GM23338 (cell line): ENCODE measurements at regions not wholly inside any gene's neighbourhood (a gene's known extent, or its start where the extent isn't known, plus 50 kb on each side); places are given as distances from the start of the nearest gene placed in this dataset.

Experiments used
- ATAC-seq: fragments of 200-7000 bp; cut with Tn5 transposase; 3 replicates; pipeline ENCODE4 v1.9.1; 2020
- DNase-seq: peaks from one replicate; pipeline ENCODE4 v3.0.0-alpha.2; 2015; ENCODE audit warnings: low spot score
- H2AFZ ChIP-seq: fragments of 200-600 bp; sonication (generic); 2 replicates; pipeline ENCODE4 v1.8.0; 2016; ENCODE audit warnings: antibody characterized with exemption, mild to moderate bottlenecking, moderate library complexity
- H3F3A ChIP-seq: fragments of 200-600 bp; sonication (generic); replicated peaks from 2 replicates; pipeline ENCODE4 v1.8.0; 2017; ENCODE audit warnings: antibody characterized with exemption, mixed run types, low read depth
- H3K27ac ChIP-seq: fragments of 200-600 bp; sonication (generic); 2 replicates; pipeline ENCODE4 v1.6.1; 2016; ENCODE audit warnings: low read depth
- H3K27me3 ChIP-seq: fragments of 200-600 bp; sonication (generic); 2 replicates; pipeline ENCODE4 v1.8.0; 2016; ENCODE audit warnings: mild to moderate bottlenecking, mixed run types, moderate library complexity; ENCODE audit not compliant: insufficient read depth
- H3K36me3 ChIP-seq: fragments of 200-600 bp; sonication (generic); 2 replicates; pipeline ENCODE4 v1.8.0; 2016; ENCODE audit warnings: mild to moderate bottlenecking; ENCODE audit not compliant: insufficient read depth
- H3K4me1 ChIP-seq: fragments of 200-600 bp; sonication (generic); 2 replicates; pipeline ENCODE4 v1.8.0; 2016; ENCODE audit warnings: mild to moderate bottlenecking, moderate library complexity; ENCODE audit not compliant: insufficient read depth
- H3K4me2 ChIP-seq: fragments of 200-600 bp; sonication (generic); 2 replicates; pipeline ENCODE4 v1.7.1; 2017; ENCODE audit warnings: mixed run types
- H3K4me3 ChIP-seq: fragments of 200-600 bp; sonication (generic); 2 replicates; pipeline ENCODE4 v1.6.1; 2016; ENCODE audit warnings: mixed run types
- H3K79me2 ChIP-seq: fragments of 200-600 bp; sonication (generic); replicated peaks from 2 replicates; pipeline ENCODE4 v1.8.0; 2017; ENCODE audit warnings: mild to moderate bottlenecking; ENCODE audit not compliant: insufficient read depth
- H3K9me2 ChIP-seq: fragments of 200-600 bp; sonication (generic); 2 replicates; pipeline ENCODE4 v1.8.0; 2017; ENCODE audit not compliant: insufficient read depth
- H4K20me1 ChIP-seq: fragments of 200-600 bp; sonication (generic); replicated peaks from 2 replicates; pipeline ENCODE4 v1.8.0; 2017; ENCODE audit warnings: mild to moderate bottlenecking; ENCODE audit not compliant: insufficient read depth
- H3K27ac Mint-ChIP-seq: 2 replicates; pipeline ENCODE4 v1.8.0; 2020; ENCODE audit warnings: inconsistent platforms, mild to moderate bottlenecking, moderate library complexity, mixed read lengths
- H3K27me3 Mint-ChIP-seq: 3 replicates; pipeline ENCODE4 v1.8.0; 2022; ENCODE audit warnings: low read depth, mild to moderate bottlenecking, moderate library complexity, mixed read lengths, inconsistent platforms; ENCODE audit not compliant: insufficient read depth, poor library complexity
- H3K36me3 Mint-ChIP-seq: 3 replicates; pipeline ENCODE4 v1.8.0; 2021; ENCODE audit warnings: low read depth, mild to moderate bottlenecking, inconsistent platforms, moderate library complexity, mixed read lengths
- H3K4me1 Mint-ChIP-seq: 3 replicates; pipeline ENCODE4 v1.8.0; 2020; ENCODE audit warnings: mild to moderate bottlenecking, inconsistent platforms, mixed read lengths
- H3K4me3 Mint-ChIP-seq: 3 replicates; pipeline ENCODE4 v1.8.0; 2021; ENCODE audit warnings: moderate library complexity, mild to moderate bottlenecking, inconsistent platforms, mixed read lengths
- H3K9me3 Mint-ChIP-seq: 3 replicates; pipeline ENCODE4 v1.8.0; 2020; ENCODE audit warnings: moderate library complexity, mild to moderate bottlenecking, inconsistent platforms, mixed read lengths
- CTCF ChIP-seq, 2 experiments: fragments of 200-600 bp in 1 of 2; sonication (generic) in 1 of 2; conservative IDR thresholded peaks; 2 replicates each; pipeline versions ENCODE4 v1.5.1 to v1.6.1; 2016 to 2017; ENCODE audit warnings: antibody characterized with exemption in 2 of 2, low read depth in 2 of 2, mild to moderate bottlenecking in 2 of 2, moderate library complexity in 1 of 2
- EZH2 ChIP-seq: fragments of 200-600 bp; sonication (generic); IDR thresholded peaks from one replicate; pipeline ENCODE4 v1.8.0; 2017; ENCODE audit warnings: antibody characterized with exemption, mild to moderate bottlenecking, low read depth; ENCODE audit not compliant: unreplicated experiment
- JUNB ChIP-seq: IDR thresholded peaks from one replicate; pipeline ENCODE4 v1.6.1; 2016; ENCODE audit warnings: antibody characterized with exemption; ENCODE audit not compliant: unreplicated experiment
- NANOG ChIP-seq: IDR thresholded peaks from 2 replicates; pipeline ENCODE4 v1.6.1; 2016; ENCODE audit warnings: antibody characterized with exemption, borderline replicate concordance
- STAT1 ChIP-seq: IDR thresholded peaks from one replicate; pipeline ENCODE4 v1.6.1; 2016; ENCODE audit warnings: antibody characterized with exemption; ENCODE audit not compliant: unreplicated experiment
- ZNF114 ChIP-seq: fragments of 250-450 bp; sonication (Bioruptor Pico); IDR thresholded peaks from 2 replicates; pipeline ENCODE4 v1.5.0; 2020; ENCODE audit warnings: mild to moderate bottlenecking, moderate library complexity
- ZNF331 ChIP-seq: fragments of 250-450 bp; sonication (Bioruptor Pico); IDR thresholded peaks from 2 replicates; pipeline ENCODE4 v1.5.0; 2020; ENCODE audit warnings: low read depth, mild to moderate bottlenecking, moderate library complexity
- TF ChIP-seq, protein P1 (sequence below): IDR thresholded peaks from one replicate; pipeline ENCODE4 v1.6.1; 2018; ENCODE audit warnings: antibody characterized with exemption; ENCODE audit not compliant: unreplicated experiment
- TF ChIP-seq, protein P2 (sequence below): IDR thresholded peaks from 2 replicates; pipeline ENCODE4 v1.6.1; 2016; ENCODE audit warnings: antibody characterized with exemption

GRCh38 chr9:8074713-8075286, 275.2 kb upstream of the DMAC1 start (continued):
- TF ChIP-seq ZNF114 (CRISPR knock-in tag) = no peak
- TF ChIP-seq EZH2 = no peak
- TF ChIP-seq STAT1 = no peak
- TF ChIP-seq ZNF331 (CRISPR knock-in tag) = no peak
- TF ChIP-seq, protein P1, sequence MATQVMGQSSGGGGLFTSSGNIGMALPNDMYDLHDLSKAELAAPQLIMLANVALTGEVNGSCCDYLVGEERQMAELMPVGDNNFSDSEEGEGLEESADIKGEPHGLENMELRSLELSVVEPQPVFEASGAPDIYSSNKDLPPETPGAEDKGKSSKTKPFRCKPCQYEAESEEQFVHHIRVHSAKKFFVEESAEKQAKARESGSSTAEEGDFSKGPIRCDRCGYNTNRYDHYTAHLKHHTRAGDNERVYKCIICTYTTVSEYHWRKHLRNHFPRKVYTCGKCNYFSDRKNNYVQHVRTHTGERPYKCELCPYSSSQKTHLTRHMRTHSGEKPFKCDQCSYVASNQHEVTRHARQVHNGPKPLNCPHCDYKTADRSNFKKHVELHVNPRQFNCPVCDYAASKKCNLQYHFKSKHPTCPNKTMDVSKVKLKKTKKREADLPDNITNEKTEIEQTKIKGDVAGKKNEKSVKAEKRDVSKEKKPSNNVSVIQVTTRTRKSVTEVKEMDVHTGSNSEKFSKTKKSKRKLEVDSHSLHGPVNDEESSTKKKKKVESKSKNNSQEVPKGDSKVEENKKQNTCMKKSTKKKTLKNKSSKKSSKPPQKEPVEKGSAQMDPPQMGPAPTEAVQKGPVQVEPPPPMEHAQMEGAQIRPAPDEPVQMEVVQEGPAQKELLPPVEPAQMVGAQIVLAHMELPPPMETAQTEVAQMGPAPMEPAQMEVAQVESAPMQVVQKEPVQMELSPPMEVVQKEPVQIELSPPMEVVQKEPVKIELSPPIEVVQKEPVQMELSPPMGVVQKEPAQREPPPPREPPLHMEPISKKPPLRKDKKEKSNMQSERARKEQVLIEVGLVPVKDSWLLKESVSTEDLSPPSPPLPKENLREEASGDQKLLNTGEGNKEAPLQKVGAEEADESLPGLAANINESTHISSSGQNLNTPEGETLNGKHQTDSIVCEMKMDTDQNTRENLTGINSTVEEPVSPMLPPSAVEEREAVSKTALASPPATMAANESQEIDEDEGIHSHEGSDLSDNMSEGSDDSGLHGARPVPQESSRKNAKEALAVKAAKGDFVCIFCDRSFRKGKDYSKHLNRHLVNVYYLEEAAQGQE = no peak
- TF ChIP-seq JUNB = no peak
- no peak for TF ChIP-seq CTCF (conservative IDR thresholded peaks at IDR 0.05; ENCODE audit: low read depth in 2 of 2)
- TF ChIP-seq NANOG = no peak

DNA sequence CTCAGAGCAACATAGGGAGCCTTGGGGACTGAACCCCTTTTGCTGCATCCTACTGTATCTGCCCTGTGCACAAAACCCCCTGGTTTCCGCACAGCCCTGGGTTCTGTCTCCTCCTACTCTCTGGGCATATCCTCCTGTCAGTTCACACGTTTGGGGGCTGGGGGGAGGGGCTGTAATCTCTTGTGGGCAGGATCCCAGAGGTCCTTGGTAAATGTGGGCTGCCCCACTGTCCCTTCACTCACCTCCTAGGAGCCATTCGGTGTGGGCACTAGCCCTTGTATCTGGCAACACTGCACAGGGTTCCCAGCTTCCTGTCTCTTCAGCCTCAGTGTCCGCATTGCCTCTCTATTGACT, 271.8 kb upstream of the DMAC1 start:
- Histone ChIP-seq H3K27ac (no peak overlapping the region), H3K4me3 (no peak overlapping the region), H3K27me3 (no peaks in the 10 kb centered on the region), H2AFZ (peak overlapping the region; percentile 83), H3K9me2 (no peaks in the 10 kb centered on the region), H3K4me2 (no peak overlapping the region), H3K36me3 (no peaks in the 10 kb centered on the region), H3K4me1 (no peaks in the 10 kb centered on the region), H3F3A (no peaks in the 10 kb centered on the region), H4K20me1 (no peaks in the 10 kb centered on the region), H3K79me2 (no peaks in the 10 kb centered on the region)
- H3K36me3 Mint-ChIP-seq = no peaks in the 10 kb centered on the region
- no peaks in the 10 kb centered on the region for H3K27me3 Mint-ChIP-seq
- H3K4me3 Mint-ChIP-seq = no peak overlapping the region
- no peak for DNase-seq
- no peaks in the 10 kb centered on the region for H3K9me3 Mint-ChIP-seq
- peaks cover 4% of the 10 kb centered on the region for H3K4me1 Mint-ChIP-seq
- ATAC-seq = peak; percentile 66
- no peak overlapping the region for H3K27ac Mint-ChIP-seq
- no peak for TF ChIP-seq EZH2
- TF ChIP-seq NANOG = no peak
- TF ChIP-seq, protein P1 = no peak
- TF ChIP-seq, protein P2, sequence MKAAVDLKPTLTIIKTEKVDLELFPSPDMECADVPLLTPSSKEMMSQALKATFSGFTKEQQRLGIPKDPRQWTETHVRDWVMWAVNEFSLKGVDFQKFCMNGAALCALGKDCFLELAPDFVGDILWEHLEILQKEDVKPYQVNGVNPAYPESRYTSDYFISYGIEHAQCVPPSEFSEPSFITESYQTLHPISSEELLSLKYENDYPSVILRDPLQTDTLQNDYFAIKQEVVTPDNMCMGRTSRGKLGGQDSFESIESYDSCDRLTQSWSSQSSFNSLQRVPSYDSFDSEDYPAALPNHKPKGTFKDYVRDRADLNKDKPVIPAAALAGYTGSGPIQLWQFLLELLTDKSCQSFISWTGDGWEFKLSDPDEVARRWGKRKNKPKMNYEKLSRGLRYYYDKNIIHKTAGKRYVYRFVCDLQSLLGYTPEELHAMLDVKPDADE = no peak
